SJSA1 (cell line): ENCODE measurements at regions not wholly inside any gene's neighbourhood (a gene's known extent, or its start where the extent isn't known, plus 50 kb on each side); places are given as distances from the start of the nearest gene placed in this dataset.
"Not testable (repeated sequence)": the region's sequence is repeated elsewhere in the genome, so short reads cannot be mapped to it uniquely, and the experiment has no call there.

ENCODE experiments used
- DNase-seq, 2 experiments: peaks; one replicate each; pipeline ENCODE4 v3.0.0-alpha.2; 2015 to 2020; ENCODE audit warnings: low spot score in 2 of 2, low read depth in 1 of 2
- H3K27ac ChIP-seq: fragments of 250-450 bp; sonication (Bioruptor Pico); 2 replicates; pipeline ENCODE4 v1.5.1; 2020; ENCODE audit warnings: mild to moderate bottlenecking, moderate library complexity
- H3K27me3 ChIP-seq: fragments of 250-450 bp; sonication (Bioruptor Pico); replicated peaks from 2 replicates; pipeline ENCODE4 v1.5.1; 2020; ENCODE audit warnings: mild to moderate bottlenecking, moderate library complexity
- H3K36me3 ChIP-seq: fragments of 250-450 bp; sonication (Bioruptor Pico); 2 replicates; pipeline ENCODE4 v1.5.1; 2020; ENCODE audit warnings: mild to moderate bottlenecking
- H3K4me1 ChIP-seq: fragments of 250-450 bp; sonication (Bioruptor Pico); replicated peaks from 2 replicates; pipeline ENCODE4 v1.6.1; 2021; ENCODE audit warnings: mild to moderate bottlenecking
- H3K4me3 ChIP-seq: fragments of 250-450 bp; sonication (Bioruptor Pico); 2 replicates; pipeline ENCODE4 v1.5.1; 2020; ENCODE audit warnings: mild to moderate bottlenecking
- H3K9me3 ChIP-seq: fragments of 250-450 bp; sonication (Bioruptor Pico); replicated peaks from 2 replicates; pipeline ENCODE4 v1.5.1; 2020; ENCODE audit warnings: mild to moderate bottlenecking

GRCh38 chr3:103863381-103863780, 1428.6 kb downstream of the ZPLD1 start:
- DNase-seq = no peak

GRCh38 chr3:103866113-103866512, 1431.3 kb downstream of the ZPLD1 start:
- no peak overlapping the region for H3K4me3 ChIP-seq
- no peak for DNase-seq
- no peaks in the 10 kb centered on the region for H3K9me3 ChIP-seq
- H3K27ac ChIP-seq = no peak overlapping the region
- H3K27me3 ChIP-seq = no peaks in the 10 kb centered on the region; the same call in 1 of the 2 replicates
- no peaks in the 10 kb centered on the region for H3K4me1 ChIP-seq
- H3K36me3 ChIP-seq = no peaks in the 10 kb centered on the region

More at GRCh38 chr3:103863381-103863780, 1428.6 kb downstream of the ZPLD1 start:
- no peak overlapping the region for H3K4me3 ChIP-seq
- H3K27ac ChIP-seq = no peak overlapping the region
- H3K4me1 ChIP-seq = no peaks in the 10 kb centered on the region
- H3K36me3 ChIP-seq = no peaks in the 10 kb centered on the region
- no peaks in the 10 kb centered on the region; the same call in 1 of the 2 replicates for H3K27me3 ChIP-seq
- H3K9me3 ChIP-seq = no peaks in the 10 kb centered on the region

- H3K4me3 ChIP-seq = no peak overlapping the region
- H3K27me3 ChIP-seq = no peaks in the 10 kb centered on the region
- no peak overlapping the region for H3K27ac ChIP-seq
- no peaks in the 10 kb centered on the region for H3K9me3 ChIP-seq
- H3K36me3 ChIP-seq = no peaks in the 10 kb centered on the region
- H3K4me1 ChIP-seq = no peaks in the 10 kb centered on the region
- DNase-seq = no peak
Measured at GRCh38 chr3:103873021-103873420, 1438.2 kb downstream of the ZPLD1 start.

- no peaks in the 10 kb centered on the region for H3K4me1 ChIP-seq
- H3K27me3 ChIP-seq = no peaks in the 10 kb centered on the region
- no peaks in the 10 kb centered on the region for H3K36me3 ChIP-seq
- no peak overlapping the region for H3K27ac ChIP-seq
- H3K9me3 ChIP-seq = no peaks in the 10 kb centered on the region
- H3K4me3 ChIP-seq = no peak overlapping the region
- DNase-seq = no peak
Measured at GRCh38 chr3:103873897-103874545, 1439.2 kb downstream of the ZPLD1 start.

- not testable (repeated sequence) for H3K4me1 ChIP-seq, H3K27me3 ChIP-seq, H3K36me3 ChIP-seq, H3K9me3 ChIP-seq, H3K4me3 ChIP-seq, DNase-seq, H3K27ac ChIP-seq
Measured at GRCh38 chr3:103881809-103882208, 1447.0 kb downstream of the ZPLD1 start.

GRCh38 chr3:103889675-103890074, 1454.9 kb downstream of the ZPLD1 start:
- Histone ChIP-seq H3K27me3 (no peaks in the 10 kb centered on the region), H3K9me3 (no peaks in the 10 kb centered on the region), H3K27ac (no peak overlapping the region), H3K4me3 (no peak overlapping the region), H3K36me3 (no peaks in the 10 kb centered on the region), H3K4me1 (no peaks in the 10 kb centered on the region)
- no peak for DNase-seq

- H3K27ac ChIP-seq = no peak overlapping the region
- no peaks in the 10 kb centered on the region for H3K9me3 ChIP-seq
- H3K27me3 ChIP-seq = no peaks in the 10 kb centered on the region
- H3K4me1 ChIP-seq = no peaks in the 10 kb centered on the region
- no peak overlapping the region for H3K4me3 ChIP-seq
- H3K36me3 ChIP-seq = no peaks in the 10 kb centered on the region
- no peak for DNase-seq
Measured at GRCh38 chr3:103894162-103894822, 1459.5 kb downstream of the ZPLD1 start.

GRCh38 chr3:103899328-103899727, 1464.5 kb downstream of the ZPLD1 start:
- DNase-seq = no peak
- Histone ChIP-seq H3K27me3 (no peaks in the 10 kb centered on the region), H3K9me3 (no peaks in the 10 kb centered on the region), H3K36me3 (no peaks in the 10 kb centered on the region), H3K4me1 (no peaks in the 10 kb centered on the region), H3K4me3 (no peak overlapping the region), H3K27ac (no peak overlapping the region)

- no peaks in the 10 kb centered on the region for H3K27me3 ChIP-seq
- no peak overlapping the region for H3K4me3 ChIP-seq
- H3K9me3 ChIP-seq = no peaks in the 10 kb centered on the region
- H3K4me1 ChIP-seq = no peaks in the 10 kb centered on the region
- no peak for DNase-seq
- no peak overlapping the region for H3K27ac ChIP-seq
- H3K36me3 ChIP-seq = no peaks in the 10 kb centered on the region
Measured at GRCh38 chr3:103904991-103905390, 1461.7 kb upstream of the ALCAM start.

GRCh38 chr3:103906304-103906703, 1460.4 kb upstream of the ALCAM start:
- no peaks in the 10 kb centered on the region for H3K9me3 ChIP-seq
- no peaks in the 10 kb centered on the region for H3K36me3 ChIP-seq
- no peak overlapping the region for H3K4me3 ChIP-seq
- no peak overlapping the region for H3K27ac ChIP-seq
- no peaks in the 10 kb centered on the region for H3K4me1 ChIP-seq
- DNase-seq = no peak
- no peaks in the 10 kb centered on the region for H3K27me3 ChIP-seq

- Histone ChIP-seq H3K4me3 (no peak overlapping the region), H3K27ac (no peak overlapping the region), H3K27me3 (no peaks in the 10 kb centered on the region), H3K4me1 (no peaks in the 10 kb centered on the region), H3K36me3 (no peaks in the 10 kb centered on the region), H3K9me3 (no peaks in the 10 kb centered on the region)
- DNase-seq = no peak
Measured at GRCh38 chr3:103906808-103907207, 1459.9 kb upstream of the ALCAM start.

- Histone ChIP-seq H3K4me3 (no peak overlapping the region), H3K36me3 (no peaks in the 10 kb centered on the region), H3K4me1 (no peaks in the 10 kb centered on the region), H3K27ac (no peak overlapping the region), H3K27me3 (no peaks in the 10 kb centered on the region), H3K9me3 (no peaks in the 10 kb centered on the region)
- DNase-seq = no peak
Measured at GRCh38 chr3:103907567-103907966, 1459.1 kb upstream of the ALCAM start.

- H3K4me1 ChIP-seq = no peaks in the 10 kb centered on the region
- DNase-seq = no peak
- no peak overlapping the region for H3K4me3 ChIP-seq
- no peaks in the 10 kb centered on the region for H3K36me3 ChIP-seq
- no peaks in the 10 kb centered on the region for H3K27me3 ChIP-seq
- no peak overlapping the region for H3K27ac ChIP-seq
- H3K9me3 ChIP-seq = no peaks in the 10 kb centered on the region
Measured at GRCh38 chr3:103909395-103909794, 1457.3 kb upstream of the ALCAM start.

- H3K36me3 ChIP-seq = no peaks in the 10 kb centered on the region
- no peaks in the 10 kb centered on the region; the same call in 1 of the 2 replicates for H3K27me3 ChIP-seq
- H3K9me3 ChIP-seq = no peaks in the 10 kb centered on the region
- H3K4me1 ChIP-seq = no peaks in the 10 kb centered on the region
- H3K4me3 ChIP-seq = no peak overlapping the region
- no peak for DNase-seq
- no peak overlapping the region for H3K27ac ChIP-seq
Measured at GRCh38 chr3:103918336-103918735, 1448.4 kb upstream of the ALCAM start.
